ENCODE measurements at regions not wholly inside any gene's neighbourhood (a gene's known extent, or its start where the extent isn't known, plus 50 kb on each side); places are given as distances from the start of the nearest gene placed in this dataset.
A peak's percentile ranks its signal among the peaks of the same experiment; 100 is the strongest.

DNA sequence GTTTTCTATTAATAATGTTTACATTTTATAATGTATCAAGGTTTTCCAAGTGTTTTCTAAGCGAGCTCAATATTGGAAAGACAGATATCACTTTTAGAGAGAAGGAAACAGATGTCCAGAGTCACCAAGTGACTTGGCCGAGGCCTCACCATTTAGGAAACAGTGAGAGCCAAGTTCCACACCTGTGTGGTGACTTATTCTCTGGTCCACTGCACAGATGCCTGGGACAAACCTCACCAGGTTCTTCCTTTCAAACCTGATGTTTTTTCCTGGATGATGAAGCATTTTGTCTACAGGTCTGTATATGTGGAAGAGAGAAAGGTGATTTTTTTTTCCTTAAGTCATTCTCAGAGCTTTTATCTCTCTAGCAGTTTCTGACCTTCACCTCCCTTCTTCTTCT, 280.7 kb downstream of the LPIN1 start:
- no peak for DNase-seq (ENCODE audit: low read depth)
- H3K4me3 ChIP-seq (ENCODE audit: low read depth, low read length), result no peak overlapping the region
- TF ChIP-seq MYC (IDR thresholded peaks at IDR 0.05; ENCODE audit: low read depth, low read length), result no peak
- TF ChIP-seq, protein P1, sequence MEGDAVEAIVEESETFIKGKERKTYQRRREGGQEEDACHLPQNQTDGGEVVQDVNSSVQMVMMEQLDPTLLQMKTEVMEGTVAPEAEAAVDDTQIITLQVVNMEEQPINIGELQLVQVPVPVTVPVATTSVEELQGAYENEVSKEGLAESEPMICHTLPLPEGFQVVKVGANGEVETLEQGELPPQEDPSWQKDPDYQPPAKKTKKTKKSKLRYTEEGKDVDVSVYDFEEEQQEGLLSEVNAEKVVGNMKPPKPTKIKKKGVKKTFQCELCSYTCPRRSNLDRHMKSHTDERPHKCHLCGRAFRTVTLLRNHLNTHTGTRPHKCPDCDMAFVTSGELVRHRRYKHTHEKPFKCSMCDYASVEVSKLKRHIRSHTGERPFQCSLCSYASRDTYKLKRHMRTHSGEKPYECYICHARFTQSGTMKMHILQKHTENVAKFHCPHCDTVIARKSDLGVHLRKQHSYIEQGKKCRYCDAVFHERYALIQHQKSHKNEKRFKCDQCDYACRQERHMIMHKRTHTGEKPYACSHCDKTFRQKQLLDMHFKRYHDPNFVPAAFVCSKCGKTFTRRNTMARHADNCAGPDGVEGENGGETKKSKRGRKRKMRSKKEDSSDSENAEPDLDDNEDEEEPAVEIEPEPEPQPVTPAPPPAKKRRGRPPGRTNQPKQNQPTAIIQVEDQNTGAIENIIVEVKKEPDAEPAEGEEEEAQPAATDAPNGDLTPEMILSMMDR (IDR thresholded peaks at IDR 0.05; ENCODE audit: low read depth, low read length), result no peak
- TF ChIP-seq, protein P2, sequence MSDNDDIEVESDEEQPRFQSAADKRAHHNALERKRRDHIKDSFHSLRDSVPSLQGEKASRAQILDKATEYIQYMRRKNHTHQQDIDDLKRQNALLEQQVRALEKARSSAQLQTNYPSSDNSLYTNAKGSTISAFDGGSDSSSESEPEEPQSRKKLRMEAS (IDR thresholded peaks at IDR 0.05; ENCODE audit: low read depth, low read length), result no peak
- no peak for TF ChIP-seq POLR2A (IDR thresholded peaks at IDR 0.05; ENCODE audit: extremely low read depth, insufficient read length)

DNA sequence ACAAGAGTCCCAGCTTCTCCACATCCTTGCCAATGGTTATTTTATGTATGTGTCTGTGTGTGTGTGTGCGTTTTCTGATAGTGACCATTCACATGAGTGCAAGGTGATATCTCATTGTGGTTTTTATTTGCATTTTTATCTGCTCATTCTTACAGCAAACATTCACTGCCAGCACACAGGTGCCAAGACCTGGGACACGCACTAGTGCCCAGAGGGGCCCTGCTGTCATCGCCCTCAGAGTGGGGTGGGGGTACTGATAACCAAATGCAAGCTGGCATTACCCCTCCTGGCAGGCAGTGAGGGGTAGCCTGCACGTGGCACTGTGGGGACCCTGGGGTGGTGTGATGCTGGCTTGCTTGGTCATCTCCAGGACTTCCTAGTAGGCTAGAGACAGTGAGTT, 285.4 kb downstream of the LPIN1 start:
- DNase-seq (ENCODE audit: low read depth), result no peak
- no peak overlapping the region for H3K4me3 ChIP-seq (ENCODE audit: low read depth, low read length)
- TF ChIP-seq, protein P1 (IDR thresholded peaks at IDR 0.05; ENCODE audit: low read depth, low read length), result no peak
- TF ChIP-seq POLR2A (IDR thresholded peaks at IDR 0.05; ENCODE audit: extremely low read depth, insufficient read length), result no peak
- TF ChIP-seq, protein P2 (IDR thresholded peaks at IDR 0.05; ENCODE audit: low read depth, low read length), result no peak
- no peak for TF ChIP-seq MYC (IDR thresholded peaks at IDR 0.05; ENCODE audit: low read depth, low read length)

DNA sequence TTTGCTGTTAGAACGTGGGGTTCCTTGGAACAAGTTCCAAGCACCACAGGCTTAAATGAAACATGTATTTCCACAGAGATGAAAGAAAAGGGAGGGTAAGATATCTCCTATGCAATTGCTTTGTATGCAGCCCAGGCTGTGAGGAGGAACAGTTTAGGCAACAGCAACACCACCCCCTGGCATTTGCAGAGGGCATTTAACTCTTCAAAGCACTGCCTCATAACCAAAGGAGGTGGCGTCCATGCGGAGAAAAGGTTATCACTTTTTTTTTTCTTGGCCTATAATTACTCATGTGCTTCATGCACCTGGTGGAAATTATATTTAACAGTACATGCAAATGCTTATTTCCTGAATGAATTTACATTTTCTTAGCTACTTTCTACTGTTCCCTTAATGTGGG, 286.0 kb downstream of the LPIN1 start:
- TF ChIP-seq, protein P1 (IDR thresholded peaks at IDR 0.05; ENCODE audit: low read depth, low read length), result no peak
- H3K4me3 ChIP-seq (ENCODE audit: low read depth, low read length), result no peak overlapping the region
- DNase-seq (ENCODE audit: low read depth), result peak; percentile 20

GRCh38 chr2:12032975-12033374, 286.5 kb downstream of the LPIN1 start:
- H3K4me3 ChIP-seq (ENCODE audit: low read depth, low read length), result no peak overlapping the region
- DNase-seq (ENCODE audit: low read depth), result no peak
- TF ChIP-seq POLR2A (IDR thresholded peaks at IDR 0.05; ENCODE audit: extremely low read depth, insufficient read length), result no peak
- no peak for TF ChIP-seq MYC (IDR thresholded peaks at IDR 0.05; ENCODE audit: low read depth, low read length)
- TF ChIP-seq, protein P2 (IDR thresholded peaks at IDR 0.05; ENCODE audit: low read depth, low read length), result no peak
- TF ChIP-seq, protein P1 (IDR thresholded peaks at IDR 0.05; ENCODE audit: low read depth, low read length), result no peak

GRCh38 chr2:12033494-12033893, 287.1 kb downstream of the LPIN1 start:
- no peak for DNase-seq (ENCODE audit: low read depth)
- TF ChIP-seq, protein P2 (IDR thresholded peaks at IDR 0.05; ENCODE audit: low read depth, low read length), result no peak
- TF ChIP-seq, protein P1 (IDR thresholded peaks at IDR 0.05; ENCODE audit: low read depth, low read length), result no peak
- TF ChIP-seq MYC (IDR thresholded peaks at IDR 0.05; ENCODE audit: low read depth, low read length) (no peak), POLR2A (IDR thresholded peaks at IDR 0.05; ENCODE audit: extremely low read depth, insufficient read length) (no peak)

DNA sequence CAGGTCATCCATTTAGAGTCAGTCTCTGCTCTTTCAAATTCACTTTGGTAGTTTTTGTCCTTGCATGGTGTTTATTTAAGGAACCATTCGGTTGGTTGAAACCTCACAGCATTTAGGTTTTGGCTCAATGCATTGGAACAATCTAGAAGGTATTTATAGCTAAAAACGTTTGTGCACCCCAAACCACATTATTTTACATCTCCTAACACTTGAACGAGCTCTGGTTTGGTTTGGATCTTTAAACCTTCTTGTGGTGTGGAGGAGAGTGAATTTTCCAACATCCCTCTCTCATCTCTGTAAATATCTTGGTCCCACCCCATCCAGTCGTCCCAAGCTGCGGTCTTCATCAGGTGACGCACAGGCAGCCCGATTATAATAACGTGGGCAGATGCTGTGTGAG, 287.9 kb downstream of the LPIN1 start:
- H3K4me3 ChIP-seq (ENCODE audit: low read depth, low read length), result no peak overlapping the region
- TF ChIP-seq, protein P1 (IDR thresholded peaks at IDR 0.05; ENCODE audit: low read depth, low read length), result no peak
- no peak for TF ChIP-seq POLR2A (IDR thresholded peaks at IDR 0.05; ENCODE audit: extremely low read depth, insufficient read length)
- TF ChIP-seq, protein P2 (IDR thresholded peaks at IDR 0.05; ENCODE audit: low read depth, low read length), result no peak
- no peak for TF ChIP-seq MYC (IDR thresholded peaks at IDR 0.05; ENCODE audit: low read depth, low read length)
- no peak for DNase-seq (ENCODE audit: low read depth)

More at GRCh38 chr2:12033494-12033893, 287.1 kb downstream of the LPIN1 start:
- no peak overlapping the region for H3K4me3 ChIP-seq (ENCODE audit: low read depth, low read length)
